NCI-H510A treated with DMSO at 0.1 percent for 48 hours (cell line): ENCODE measurements at regions not wholly inside any gene's neighbourhood (a gene's known extent, or its start where the extent isn't known, plus 50 kb on each side); places are given as distances from the start of the nearest gene placed in this dataset.

Experiments used
- DNase-seq: peaks from one replicate; lab custom pipeline; 2025; lab: John Stamatoyannopoulos, UW

DNA sequence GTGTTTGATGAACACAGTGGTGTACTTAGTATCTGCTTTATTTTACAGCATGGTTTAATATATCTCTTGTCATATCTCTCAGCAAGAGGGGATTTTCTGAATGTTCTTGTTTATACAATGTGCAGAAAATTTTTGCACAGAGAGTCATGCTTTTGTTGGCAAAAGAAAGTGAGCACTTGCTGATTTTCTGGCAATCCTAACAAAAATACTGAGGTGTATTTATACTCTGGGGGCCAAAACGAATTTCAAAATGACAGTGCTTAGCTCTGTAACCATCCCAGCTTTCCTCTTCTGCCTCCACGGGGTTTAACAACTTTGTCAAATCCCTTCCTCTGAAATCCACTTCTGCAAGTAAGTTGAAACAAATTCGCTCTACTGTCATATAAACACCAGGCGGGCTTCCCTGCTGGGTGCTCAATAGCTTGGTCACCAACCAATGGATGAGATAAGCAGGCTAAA, 169.2 kb downstream of the NOC3L start:
- no peak for DNase-seq

DNA sequence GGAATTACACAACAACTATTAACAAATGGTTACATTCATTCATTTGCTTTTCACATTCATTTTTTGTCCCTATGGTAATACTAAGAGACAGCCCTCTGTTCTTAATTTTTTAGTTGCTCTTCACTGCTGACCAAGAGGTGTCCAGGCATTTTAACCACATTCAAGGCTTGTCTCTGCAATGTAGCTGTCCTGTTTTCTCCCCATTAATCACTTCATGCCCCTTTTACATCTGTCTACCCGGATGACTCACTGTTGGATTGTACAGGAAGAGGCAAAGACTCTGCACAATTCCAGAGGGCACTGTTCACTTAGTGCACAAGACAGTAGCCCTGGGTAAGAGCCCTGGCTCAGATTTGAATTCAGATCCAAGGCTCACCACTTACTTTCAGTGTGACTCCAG, 168.5 kb downstream of the NOC3L start:
- no peak for DNase-seq

DNA sequence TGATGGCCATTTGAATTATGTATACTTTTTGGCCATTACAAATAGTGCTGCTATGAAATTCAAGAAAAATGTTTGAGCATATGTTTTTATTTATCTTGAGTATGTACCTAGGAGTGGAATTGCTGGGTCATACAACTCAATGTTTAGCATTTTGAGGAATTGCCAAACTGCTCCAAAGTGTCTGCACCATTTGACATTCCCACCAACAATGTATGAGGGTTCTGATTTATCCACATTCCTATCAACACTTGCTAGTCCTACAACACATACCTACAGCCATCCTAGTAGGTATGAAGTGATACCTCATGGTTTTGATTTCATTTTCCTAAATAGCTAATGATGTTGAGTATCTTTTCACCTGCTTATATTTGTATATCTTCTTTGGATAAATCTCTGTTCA, 165.5 kb downstream of the NOC3L start:
- DNase-seq, result no peak

DNA sequence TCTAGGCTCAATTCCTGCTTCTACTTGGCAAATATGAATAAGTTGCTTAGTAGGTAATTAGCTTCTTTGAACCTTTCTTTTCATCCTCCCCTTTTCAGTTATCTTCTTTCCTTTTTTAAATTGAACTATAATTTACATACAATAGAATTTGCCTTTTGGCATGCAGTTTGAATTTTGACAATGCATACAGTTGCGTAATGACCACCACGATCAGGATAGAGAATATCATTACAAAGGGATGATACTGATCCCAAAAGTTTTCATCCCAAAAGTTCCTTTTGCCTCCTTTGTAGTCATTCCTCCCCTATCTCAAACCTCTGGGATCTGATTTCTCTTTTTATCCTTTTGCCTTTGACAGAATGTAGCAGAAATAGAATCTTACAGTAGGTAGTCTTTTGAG, 164.4 kb downstream of the NOC3L start:
- no peak for DNase-seq

DNA sequence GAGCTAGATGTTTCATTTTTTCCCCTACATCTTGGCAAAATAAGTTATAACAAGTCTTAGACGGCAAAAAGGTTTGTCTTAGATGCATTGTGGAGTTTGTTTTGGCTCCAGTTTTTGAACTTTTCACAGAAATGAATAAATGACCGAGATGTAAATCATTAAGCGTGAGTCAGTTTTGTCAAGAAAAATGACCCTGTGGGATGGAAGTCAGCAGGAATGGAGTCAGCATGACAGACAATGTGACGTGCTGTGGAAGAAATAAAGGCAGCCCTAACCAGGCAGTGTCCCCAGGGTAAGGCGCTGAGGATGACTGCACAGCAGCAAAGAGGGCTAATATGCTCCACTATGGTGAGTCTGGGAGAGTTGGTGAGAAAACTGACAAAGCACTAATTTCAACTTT, 163.2 kb downstream of the NOC3L start:
- DNase-seq, result no peak

DNA sequence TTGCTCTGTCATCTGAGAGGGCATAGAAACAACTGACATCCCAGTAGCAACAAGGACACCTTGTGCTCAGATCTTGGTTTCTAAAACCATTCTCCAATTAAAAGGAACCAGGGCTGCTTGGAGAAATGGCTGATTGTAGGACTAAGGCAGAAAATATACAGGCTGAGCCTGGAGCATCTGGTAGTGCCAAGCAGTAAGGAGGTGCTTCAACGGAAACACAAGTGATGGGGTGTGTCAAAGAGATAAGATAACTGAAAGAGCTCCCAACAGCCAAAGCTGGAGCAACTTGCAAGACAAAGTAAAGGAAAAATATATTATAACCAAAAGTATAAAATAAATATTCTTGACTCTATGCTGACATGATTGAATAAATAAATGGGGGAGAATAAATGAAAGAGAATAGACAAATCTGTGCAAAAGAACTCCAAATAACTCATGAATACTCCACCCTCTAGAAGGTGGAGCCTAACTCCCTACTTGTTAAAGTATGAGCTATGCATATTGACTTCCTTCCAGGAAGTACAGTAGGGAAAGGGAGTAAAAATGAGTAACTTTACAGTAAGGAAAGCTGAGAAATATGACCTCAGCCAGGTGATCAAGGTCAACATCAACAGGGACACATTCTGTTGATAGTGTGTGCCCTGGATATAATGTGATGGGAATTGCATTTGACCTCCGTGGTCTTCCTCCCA, 162.4 kb downstream of the NOC3L start:
- no peak for DNase-seq

DNA sequence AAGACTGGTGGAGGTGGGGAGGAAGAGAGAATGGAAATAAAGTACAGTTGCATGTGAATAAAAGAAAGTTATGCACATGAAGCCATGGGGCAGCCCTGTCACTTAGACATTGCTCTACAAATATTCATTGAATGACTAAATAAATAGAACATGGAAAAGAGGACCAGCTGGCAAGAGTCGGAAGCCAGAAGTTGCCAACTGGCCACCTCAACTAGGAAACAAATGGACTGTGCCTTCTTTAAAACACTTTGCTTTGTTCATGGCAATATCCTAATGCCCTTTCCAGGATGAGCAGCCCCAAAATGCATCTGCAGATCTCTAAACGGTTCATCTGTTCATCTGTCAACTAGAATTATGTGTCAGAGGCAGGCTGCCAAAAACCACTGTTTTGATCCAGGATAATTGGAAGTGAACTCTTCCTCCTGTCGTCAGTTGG, 157.3 kb downstream of the NOC3L start:
- no peak for DNase-seq

DNA sequence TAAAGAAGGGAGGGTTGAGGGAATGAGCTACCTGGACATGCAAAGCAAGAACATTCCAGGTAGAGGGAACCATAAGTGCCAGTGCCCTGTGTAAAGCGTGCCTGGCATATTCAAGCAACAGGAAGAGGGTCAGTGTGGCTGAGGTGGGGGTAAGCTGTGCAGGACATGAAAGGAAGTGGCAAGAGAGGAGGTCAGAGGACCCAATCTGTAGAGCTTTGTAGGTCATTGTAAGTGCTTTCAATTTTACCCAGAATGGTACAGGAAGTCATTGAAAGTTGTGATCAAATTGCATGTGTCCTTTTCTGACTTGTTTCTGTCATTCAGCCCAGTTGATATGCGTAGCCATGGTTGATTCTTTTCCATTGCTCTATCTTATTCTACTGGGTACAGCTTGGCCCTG, 156.6 kb downstream of the NOC3L start:
- no peak for DNase-seq

DNA sequence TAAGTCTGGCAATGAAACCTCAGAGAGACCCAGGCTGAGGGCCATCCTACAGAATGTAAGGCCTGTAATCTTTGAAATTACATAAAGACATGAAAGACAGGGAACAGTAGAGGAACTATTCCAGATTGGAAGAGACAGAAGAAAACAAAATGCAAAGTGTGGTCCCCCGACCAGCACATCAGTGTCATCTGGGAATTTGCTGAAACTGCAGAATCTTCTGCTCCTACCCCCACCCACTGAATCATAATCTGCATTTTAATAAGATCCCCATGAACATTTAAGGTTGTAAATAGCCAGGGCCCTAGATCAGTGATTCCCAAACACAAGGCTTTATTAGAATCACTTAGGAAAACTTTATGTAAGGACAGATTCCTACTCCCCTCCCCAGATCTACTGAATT, 154.4 kb downstream of the NOC3L start:
- no peak for DNase-seq

DNA sequence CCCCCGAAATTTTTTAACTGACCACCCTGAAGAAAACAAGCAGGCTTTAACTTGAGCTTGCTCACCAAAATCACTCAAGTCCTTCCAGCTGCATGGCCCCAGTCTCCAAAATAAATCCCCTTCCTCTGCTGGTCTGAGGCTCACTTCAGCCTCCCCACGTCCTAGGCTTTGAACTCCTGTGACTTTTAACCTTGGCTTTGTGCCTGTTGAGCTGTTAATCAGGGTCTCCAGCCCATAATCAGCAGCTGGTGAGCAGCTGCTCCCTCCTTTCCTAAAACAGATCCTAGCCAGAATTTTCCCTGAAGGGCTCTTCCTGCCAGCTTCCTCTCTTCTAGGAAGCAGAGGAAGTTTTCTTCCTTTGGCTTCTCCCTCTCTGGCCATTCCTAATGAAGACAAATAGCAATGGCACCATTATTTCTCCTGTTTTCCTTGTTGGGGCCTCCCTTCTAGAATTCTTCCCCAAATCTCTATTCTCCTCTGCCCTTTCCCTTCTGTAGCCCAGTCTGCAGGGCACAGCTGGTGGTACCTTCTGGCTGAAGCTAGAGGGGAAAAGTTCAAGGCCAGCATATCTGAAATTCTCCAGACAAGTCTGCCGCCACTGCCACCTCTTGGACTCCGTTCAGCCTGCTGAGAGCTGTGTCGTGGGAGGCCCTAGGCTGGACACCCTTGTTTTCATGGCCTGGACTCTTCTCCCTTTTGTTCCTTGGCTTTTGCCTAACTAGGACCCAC, 152.1 kb downstream of the NOC3L start:
- no peak for DNase-seq

DNA sequence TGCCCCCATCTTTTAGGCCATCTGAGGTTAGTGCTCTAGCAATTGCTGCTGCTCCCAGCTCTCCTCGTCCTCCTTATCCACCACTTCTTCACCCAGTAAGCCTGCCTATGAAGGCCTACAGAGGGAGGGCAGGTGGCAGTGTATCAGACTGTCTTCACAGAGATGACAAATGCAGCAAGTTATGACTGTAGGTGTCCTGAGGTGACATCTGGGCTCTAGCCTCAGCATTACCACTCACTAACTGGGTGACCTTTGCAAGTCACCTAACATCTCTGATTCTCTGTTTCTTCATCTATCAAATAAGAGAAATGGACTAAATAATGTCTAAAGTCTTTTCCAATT, 151.6 kb downstream of the NOC3L start:
- DNase-seq, result no peak

DNA sequence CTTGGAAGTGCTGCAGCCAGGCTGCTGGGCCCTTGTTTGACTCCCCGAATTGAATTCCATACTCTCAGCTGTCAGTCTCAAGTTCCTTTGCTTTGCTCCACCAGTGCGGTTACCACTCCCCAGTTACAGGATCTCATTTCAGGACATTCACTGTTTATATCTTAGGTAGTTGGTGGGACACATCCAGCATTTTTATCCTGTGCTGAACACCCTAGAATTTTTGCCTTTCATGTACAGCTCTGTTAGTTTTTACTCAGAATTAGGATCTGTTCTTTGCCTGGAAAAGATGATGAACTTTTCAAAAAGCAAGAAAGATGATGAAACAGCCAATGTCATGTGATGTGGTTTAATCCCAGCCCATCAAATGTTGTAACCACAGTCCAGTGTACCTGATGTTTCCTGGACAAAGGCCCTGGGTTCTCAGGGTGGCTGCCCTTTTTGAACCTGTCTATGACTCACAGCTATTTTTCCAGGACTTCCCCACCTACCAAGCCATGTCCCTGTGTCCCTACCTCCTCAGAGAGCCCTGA, 149.7 kb downstream of the NOC3L start:
- no peak for DNase-seq

DNA sequence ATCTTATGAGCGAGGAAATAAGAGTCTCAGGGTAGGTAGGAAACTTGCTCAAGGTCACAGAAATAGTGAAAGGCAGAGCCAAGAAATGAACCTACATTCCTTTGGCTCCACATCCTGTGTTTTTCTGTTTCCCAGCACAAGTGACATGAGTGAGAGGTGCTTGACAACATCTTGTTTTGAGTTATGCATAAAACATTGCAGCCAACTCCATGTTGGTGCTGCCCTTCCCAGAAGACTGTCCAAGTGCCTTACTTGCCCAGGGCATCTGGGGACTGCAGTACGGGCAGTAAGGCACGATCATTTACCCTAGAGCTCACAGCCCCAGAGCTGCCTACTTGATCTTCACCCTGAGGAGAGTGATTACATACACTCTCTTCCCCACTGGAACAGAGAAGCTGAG, 148.8 kb downstream of the NOC3L start:
- DNase-seq, result no peak

DNA sequence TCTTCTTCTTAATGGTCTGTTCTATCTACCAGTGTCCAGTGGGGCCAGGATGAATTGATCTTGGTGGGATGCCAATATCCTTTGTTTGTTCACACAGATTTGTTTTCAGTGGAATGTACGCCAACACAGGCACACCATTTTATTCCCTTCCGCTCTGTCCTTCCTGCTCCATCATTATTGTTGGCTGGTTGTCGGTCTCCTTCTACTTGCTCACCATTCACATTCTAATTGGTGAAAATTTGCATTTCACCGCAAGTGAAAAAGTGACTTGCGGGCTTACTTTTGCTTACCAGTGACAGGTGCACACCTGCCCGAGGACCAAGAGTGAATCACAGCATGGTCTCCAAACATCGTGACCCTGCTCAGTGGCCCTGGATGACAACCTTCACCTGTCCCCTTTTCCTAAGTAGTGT, 148.3 kb downstream of the NOC3L start:
- DNase-seq, result no peak

DNA sequence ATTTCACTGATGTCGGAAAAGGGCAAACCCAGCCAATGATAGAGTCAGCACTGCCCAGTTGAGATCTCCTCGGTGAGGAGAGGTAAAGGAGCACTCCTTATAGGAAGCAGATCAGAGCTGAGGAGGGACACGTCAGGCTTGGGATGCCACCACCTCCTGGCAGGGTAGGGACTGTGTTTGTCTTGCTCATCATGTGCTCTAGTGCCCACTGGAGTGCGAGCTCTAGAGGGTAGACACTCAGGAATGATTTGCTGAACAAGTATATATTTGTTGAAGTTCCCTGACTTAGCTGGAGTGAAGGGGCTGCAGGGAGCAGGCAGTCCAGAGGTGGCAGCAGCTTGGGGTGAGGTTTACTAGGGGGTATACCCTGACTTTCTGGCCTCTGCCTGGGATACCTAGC, 146.5 kb downstream of the NOC3L start:
- DNase-seq, result no peak

DNA sequence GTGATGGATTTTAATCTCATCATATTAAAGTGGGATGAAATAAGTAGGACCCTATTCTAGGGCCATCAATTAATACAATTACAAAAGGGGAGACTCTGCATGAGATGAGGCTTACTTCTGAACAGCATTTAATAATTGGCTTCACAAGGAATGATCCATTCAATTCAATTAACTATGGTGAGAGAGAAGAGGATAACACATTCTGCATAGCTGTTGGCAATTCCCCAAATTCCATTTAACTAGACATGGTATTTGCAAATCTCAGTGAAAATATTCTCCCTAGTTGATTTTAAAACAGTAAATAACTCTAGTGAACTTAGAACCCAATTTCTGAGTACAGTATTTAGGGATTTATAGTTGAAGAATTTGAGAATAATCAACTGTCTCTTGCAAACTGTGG, 145.3 kb downstream of the NOC3L start:
- DNase-seq, result no peak

DNA sequence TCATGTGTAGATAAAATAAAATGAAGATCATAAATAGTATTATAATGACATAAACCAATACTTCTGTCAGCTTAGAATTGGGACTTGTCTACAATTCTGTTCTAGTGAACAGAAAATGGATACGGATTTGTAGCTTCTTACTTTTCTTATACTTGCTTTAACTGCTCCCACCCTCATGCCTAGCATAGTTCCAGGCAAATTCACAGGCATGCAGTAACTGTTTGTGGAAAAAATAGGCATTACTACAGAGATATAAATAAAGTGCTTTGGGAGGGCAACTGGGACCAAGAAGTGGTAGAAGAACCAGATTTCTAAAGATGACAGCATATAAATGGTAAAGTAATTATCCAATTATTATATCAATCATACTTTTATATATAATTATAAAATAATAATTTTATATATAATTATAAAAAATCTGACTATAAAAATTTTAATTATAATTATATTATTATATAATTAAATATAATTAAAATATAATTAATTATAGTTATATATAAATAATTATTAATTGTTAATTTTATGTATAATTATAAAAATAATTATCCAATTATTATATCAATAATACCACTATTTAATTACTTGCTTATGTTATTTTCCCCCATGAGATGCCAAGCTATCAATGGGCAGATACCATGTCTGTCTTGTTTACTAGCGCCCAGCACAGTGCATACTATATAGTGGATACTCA, 144.1 kb downstream of the NOC3L start:
- no peak for DNase-seq

DNA sequence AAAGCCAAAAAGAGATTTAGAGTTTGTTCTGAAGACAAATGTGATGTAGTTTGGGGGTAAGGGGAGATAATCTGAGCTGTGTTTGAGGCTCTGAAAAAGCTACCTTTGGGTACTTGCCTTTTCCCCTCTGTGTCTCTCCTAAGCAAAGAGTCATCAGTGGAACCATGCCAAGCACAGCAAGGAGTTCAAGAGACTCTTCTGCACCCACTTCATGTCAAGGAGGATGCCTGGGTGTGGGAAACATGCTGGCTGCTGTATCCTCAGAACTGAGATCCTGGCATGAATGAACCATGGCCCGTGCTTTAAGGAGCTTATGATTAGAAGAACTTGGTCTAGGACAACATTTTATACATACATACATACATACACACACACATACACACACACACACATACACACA, 142.9 kb downstream of the NOC3L start:
- DNase-seq, result peak; percentile 16

DNA sequence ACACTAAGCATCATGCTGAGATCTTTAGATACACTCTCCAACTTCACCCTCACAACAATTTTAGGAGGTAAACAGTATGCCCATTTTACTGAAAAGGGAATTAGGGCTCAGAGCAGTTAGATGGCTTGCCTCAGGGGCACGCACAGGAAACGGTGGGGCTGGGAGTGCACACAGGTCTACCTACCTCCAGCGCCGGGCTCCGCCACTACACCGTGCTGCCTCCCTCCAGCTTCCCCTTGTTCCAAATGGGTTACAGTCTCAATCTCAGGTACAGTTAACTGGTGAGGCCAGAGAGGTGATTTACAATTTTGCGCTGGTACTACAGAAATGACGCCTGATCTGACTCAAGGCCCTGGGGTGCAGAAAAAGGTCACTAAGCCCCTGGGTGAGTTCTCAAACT, 142.0 kb downstream of the NOC3L start:
- DNase-seq, result no peak

DNA sequence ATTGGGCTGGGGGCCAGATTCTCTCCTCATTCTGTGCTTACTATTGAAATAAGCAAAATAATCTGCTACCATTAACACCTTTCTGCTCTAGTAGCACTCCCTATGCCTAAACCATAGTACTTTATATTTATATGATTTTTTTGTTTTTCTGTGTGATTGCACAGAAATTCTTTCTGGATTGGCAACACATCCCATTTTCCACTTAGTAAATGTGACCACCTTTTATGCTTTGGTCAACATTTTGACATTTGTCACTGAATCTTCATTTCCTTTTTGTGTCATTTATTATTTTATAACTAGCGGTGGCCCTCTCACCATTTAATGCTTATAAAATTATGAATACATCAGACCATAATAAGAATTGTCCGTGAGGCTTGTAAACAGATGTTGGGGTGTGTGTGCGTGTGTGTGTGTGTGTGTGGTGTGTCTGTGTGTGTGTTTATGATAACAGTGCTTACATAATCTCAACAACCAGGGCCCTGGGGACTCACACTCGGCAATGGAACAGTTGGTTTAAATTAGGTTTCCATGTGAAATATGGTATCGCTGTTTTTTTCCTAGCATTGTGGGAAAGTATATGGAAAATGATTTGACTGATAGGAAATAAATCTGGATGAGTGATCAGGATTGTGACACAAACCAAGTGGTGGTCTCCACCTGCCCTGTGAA, 138.9 kb downstream of the NOC3L start:
- no peak for DNase-seq

DNA sequence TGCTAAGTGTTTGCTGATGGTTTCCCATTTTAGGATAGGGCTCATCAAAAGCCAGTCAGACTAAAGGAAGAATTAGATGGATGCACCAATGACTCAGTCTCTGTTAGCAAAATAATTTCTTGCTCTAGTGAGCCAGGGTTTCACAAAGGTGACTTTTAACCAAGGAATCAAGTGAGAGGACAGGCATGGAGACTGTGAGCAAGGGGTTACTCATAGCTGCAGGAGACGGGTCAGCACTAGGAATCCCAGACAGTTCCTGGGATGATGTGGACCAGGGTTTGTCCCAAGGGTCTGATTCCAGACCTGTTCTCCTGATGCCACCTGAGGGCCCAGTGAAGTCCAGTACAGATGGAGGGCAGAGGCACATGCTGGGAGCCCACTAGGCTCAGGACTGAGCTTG, 138.1 kb downstream of the NOC3L start:
- DNase-seq, result no peak

DNA sequence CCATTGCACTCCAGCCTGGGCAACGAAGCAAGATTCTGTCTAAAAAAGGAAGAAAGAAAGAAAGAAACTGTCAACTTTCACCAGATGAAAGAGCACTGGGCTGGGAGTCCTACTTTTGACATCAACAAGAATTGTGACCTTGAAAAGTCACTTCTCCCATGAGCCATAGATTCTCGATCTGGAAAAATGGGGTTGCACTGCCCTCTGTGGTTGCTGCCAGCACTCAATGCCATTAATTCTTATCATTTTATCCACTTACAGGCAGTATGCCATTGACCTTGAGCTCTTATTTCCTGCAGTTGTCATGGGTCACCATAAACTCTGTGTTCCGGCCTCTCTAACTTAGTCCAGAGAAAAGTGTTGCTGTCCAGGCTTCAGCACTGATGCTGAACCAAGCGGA, 137.2 kb downstream of the NOC3L start:
- DNase-seq, result no peak
